Body of pancreas (tissue), 4 donors: ENCODE measurements at regions not wholly inside any gene's neighbourhood (a gene's known extent, or its start where the extent isn't known, plus 50 kb on each side); places are given as distances from the start of the nearest gene placed in this dataset.

Experiments used
- POLR2A ChIP-seq, 3 donors: fragments of 450-650 bp; IDR thresholded peaks; one replicate each; pipeline ENCODE4 v1.6.1; 2016; ENCODE audit warnings: antibody characterized with exemption in 3 of 3, mild to moderate bottlenecking in 2 of 3
- TF ChIP-seq, protein P1 (sequence below), 7 experiments: fragments of 450-650 bp in 4 of 7; fragments of 200-600 bp in 3 of 7; sonication (generic) in 3 of 7; IDR thresholded peaks; one replicate each; pipeline ENCODE4 v1.5.1; 2016 to 2019; ENCODE audit warnings: antibody characterized with exemption in 7 of 7

DNA sequence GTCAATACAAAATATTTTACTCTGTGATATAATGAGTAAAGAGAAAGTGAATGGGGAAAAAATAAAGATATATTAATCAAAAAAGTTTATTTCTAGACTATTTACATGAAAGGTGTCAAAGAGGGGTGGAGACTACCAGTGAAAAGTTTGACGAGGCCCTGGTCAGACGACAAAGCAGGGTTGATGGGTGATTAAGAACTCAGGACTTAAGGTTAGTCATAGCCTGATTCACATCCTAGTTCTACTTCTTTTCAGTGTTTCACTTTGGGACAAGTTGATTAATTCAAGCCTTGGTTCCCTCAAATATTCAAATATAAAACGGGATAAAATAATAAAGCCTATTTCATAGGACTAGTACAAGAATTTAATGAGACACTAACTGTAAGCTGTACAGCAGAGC lies 178.2 kb upstream of the HS3ST5 start:
- TF ChIP-seq POLR2A (IDR thresholded peaks at IDR 0.05), result no peak
- TF ChIP-seq, protein P1, sequence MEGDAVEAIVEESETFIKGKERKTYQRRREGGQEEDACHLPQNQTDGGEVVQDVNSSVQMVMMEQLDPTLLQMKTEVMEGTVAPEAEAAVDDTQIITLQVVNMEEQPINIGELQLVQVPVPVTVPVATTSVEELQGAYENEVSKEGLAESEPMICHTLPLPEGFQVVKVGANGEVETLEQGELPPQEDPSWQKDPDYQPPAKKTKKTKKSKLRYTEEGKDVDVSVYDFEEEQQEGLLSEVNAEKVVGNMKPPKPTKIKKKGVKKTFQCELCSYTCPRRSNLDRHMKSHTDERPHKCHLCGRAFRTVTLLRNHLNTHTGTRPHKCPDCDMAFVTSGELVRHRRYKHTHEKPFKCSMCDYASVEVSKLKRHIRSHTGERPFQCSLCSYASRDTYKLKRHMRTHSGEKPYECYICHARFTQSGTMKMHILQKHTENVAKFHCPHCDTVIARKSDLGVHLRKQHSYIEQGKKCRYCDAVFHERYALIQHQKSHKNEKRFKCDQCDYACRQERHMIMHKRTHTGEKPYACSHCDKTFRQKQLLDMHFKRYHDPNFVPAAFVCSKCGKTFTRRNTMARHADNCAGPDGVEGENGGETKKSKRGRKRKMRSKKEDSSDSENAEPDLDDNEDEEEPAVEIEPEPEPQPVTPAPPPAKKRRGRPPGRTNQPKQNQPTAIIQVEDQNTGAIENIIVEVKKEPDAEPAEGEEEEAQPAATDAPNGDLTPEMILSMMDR (IDR thresholded peaks at IDR 0.05), result no peak
